Tibial nerve (tissue), 4 donors: ENCODE measurements at regions not wholly inside any gene's neighbourhood (a gene's known extent, or its start where the extent isn't known, plus 50 kb on each side); places are given as distances from the start of the nearest gene placed in this dataset.

Source experiments
- CTCF ChIP-seq, 5 experiments: fragments of 200-600 bp in 3 of 5; fragments of 450-650 bp in 2 of 5; sonication (generic) in 3 of 5; IDR thresholded peaks; one replicate each; pipeline ENCODE4 v1.5.1; 2016 to 2019; ENCODE audit warnings: antibody characterized with exemption in 5 of 5, mild to moderate bottlenecking in 3 of 5, moderate library complexity in 2 of 5
- EP300 ChIP-seq, 2 donors: sonication (generic); formaldehyde crosslinking; IDR thresholded peaks; one replicate each; pipeline ENCODE4 v1.6.1; 2017; ENCODE audit warnings: antibody characterized with exemption in 2 of 2, mild to moderate bottlenecking in 1 of 2
- POLR2A ChIP-seq, 2 donors: fragments of 450-650 bp; IDR thresholded peaks; one replicate each; pipeline ENCODE4 v1.6.1; 2017; ENCODE audit warnings: antibody characterized with exemption in 2 of 2, mild to moderate bottlenecking in 2 of 2, moderate library complexity in 2 of 2

- no peak for TF ChIP-seq CTCF (IDR thresholded peaks at IDR 0.05)
- TF ChIP-seq EP300 (IDR thresholded peaks at IDR 0.05) = no peak
- TF ChIP-seq POLR2A (IDR thresholded peaks at IDR 0.05) = no peak
Observed at GRCh38 chr15:72983801-72984545, 68.3 kb upstream of the NEO1 start.
